Stomach (tissue), 8 donors: ENCODE measurements at regions not wholly inside any gene's neighbourhood (a gene's known extent, or its start where the extent isn't known, plus 50 kb on each side); places are given as distances from the start of the nearest gene placed in this dataset.

Experiments used
- DNase-seq, 2 donors: peaks; one replicate each; pipeline versions ENCODE4 v3.0.0 to v3.0.0-alpha.2; 2013 to 2019
- H3K27ac ChIP-seq, 5 donors: fragments of 200-600 bp in 4 of 5; sonication (generic) in 4 of 5; one replicate each; pipeline ENCODE4 v1.5.1; 2013 to 2019; ENCODE audit warnings: mild to moderate bottlenecking in 1 of 5, moderate library complexity in 1 of 5
- H3K27me3 ChIP-seq, 3 donors: fragments of 200-600 bp; sonication (generic); one replicate each; pipeline ENCODE4 v1.5.1; 2017 to 2019; ENCODE audit warnings: mixed run types in 1 of 3
- H3K36me3 ChIP-seq, 4 donors: fragments of 200-600 bp; sonication (generic); 1 replicate in 3 of 4; 2 replicates in 1 of 4; pipeline ENCODE4 v1.5.1; 2016 to 2019
- H3K4me1 ChIP-seq, 4 donors: fragments of 200-600 bp; sonication (generic); one replicate each; pipeline ENCODE4 v1.5.1; 2016 to 2019
- H3K4me3 ChIP-seq, 4 donors: fragments of 200-600 bp; sonication (generic) in 3 of 4; one replicate each; pipeline ENCODE4 v1.5.1; 2016 to 2019; ENCODE audit warnings: mild to moderate bottlenecking in 1 of 4
- H3K9me3 ChIP-seq, 4 donors: fragments of 200-600 bp; sonication (generic); one replicate each; pipeline ENCODE4 v1.5.1; 2016 to 2019
- CTCF ChIP-seq, 7 experiments: fragments of 450-650 bp in 4 of 7; fragments of 200-600 bp in 3 of 7; sonication (generic) in 3 of 7; IDR thresholded peaks; one replicate each; pipeline ENCODE4 v1.5.1; 2016 to 2019; ENCODE audit warnings: antibody characterized with exemption in 7 of 7, control low read depth in 2 of 7, mild to moderate bottlenecking in 1 of 7
- EP300 ChIP-seq: sonication (generic); formaldehyde crosslinking; IDR thresholded peaks from one replicate; pipeline ENCODE4 v1.6.1; 2017; ENCODE audit warnings: antibody characterized with exemption
- POLR2A ChIP-seq, 4 donors: fragments of 450-650 bp; IDR thresholded peaks; one replicate each; pipeline ENCODE4 v1.6.1; 2016; ENCODE audit warnings: antibody characterized with exemption in 4 of 4, control low read depth in 2 of 4, mild to moderate bottlenecking in 1 of 4, moderate library complexity in 1 of 4
- POLR2AphosphoS5 ChIP-seq, 3 donors: sonication (generic); formaldehyde crosslinking; IDR thresholded peaks; one replicate each; pipeline ENCODE4 v1.6.1; 2016; ENCODE audit warnings: antibody characterized with exemption in 3 of 3
- WGBS, 5 donors: extraction: QIAGEN DNeasy Blood & Tissue Kit in 3 of 5; methylation state at CpG; one replicate each; pipeline versions ENCODE4 v1.1.5 to v1.1.7; 2013 to 2018; 5-methylcytosine and 5-hydroxymethylcytosine counted together
- intact Hi-C: fragments of 100-400 bp; cut with DNase I; formaldehyde crosslinking; loops from one replicate; pipeline ENCODE4 v1.15.1; 2023; ENCODE audit warnings: low total_unique reads
- donor health status: healthy with polysubstance abuse.
- donor health status: Bipolar disorder and iron deficiency.
- donor health status: healthy.

- H3K9me3 ChIP-seq: no peaks in the 10 kb centered on the region
- H3K4me3 ChIP-seq: no peak overlapping the region
- 91 to 95% (median 93%) methylated on average over 16 of the region's 16 CpGs; no CpG with 5 or more reads in 2 of the 5 donors for WGBS, 5 donors
- TF ChIP-seq CTCF (IDR thresholded peaks at IDR 0.05) (no peak), EP300 (no peak)
- H3K36me3 ChIP-seq: no peaks in the 10 kb centered on the region
- H3K27ac ChIP-seq: no peak overlapping the region
- H3K4me1 ChIP-seq: no peaks in the 10 kb centered on the region
- H3K27me3 ChIP-seq: no peaks in the 10 kb centered on the region
- DNase-seq: no peak
- intact Hi-C loops: no loop called here
Measured at GRCh38 chrY:7417946-7418345, 506.4 kb upstream of the AMELY start.

DNA sequence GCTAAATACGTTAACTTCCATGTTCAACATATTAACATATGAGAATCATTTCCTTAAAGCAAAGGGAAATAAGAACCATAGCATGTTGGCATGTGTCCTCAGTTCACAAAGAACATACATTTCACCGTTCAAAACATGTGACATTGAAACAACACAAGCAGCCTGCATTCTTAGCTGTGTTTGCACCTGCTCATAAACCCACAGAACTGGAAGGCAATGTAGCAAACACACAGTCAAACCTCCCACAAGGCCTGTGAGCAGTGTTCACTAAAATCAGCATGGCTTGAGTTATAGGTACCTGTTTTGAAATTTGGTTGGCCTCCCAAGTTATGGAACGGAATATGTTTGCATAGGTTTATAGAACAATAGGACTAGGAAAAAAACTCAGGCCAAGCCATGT is 504.9 kb upstream of the AMELY start:
- WGBS, 5 donors: 83 to 89% (median 87%) methylated on average over 3 of the region's 3 CpGs; no CpG with 5 or more reads in 2 of the 5 donors
- H3K36me3 ChIP-seq: no peaks in the 10 kb centered on the region
- H3K4me3 ChIP-seq: no peak overlapping the region
- H3K4me1 ChIP-seq: no peaks in the 10 kb centered on the region
- no peak for DNase-seq
- no peak for TF ChIP-seq EP300
- TF ChIP-seq POLR2AphosphoS5 (IDR thresholded peaks at IDR 0.05): no peak
- H3K27me3 ChIP-seq: no peaks in the 10 kb centered on the region
- no peaks in the 10 kb centered on the region for H3K9me3 ChIP-seq
- no peak overlapping the region for H3K27ac ChIP-seq
- intact Hi-C loops: no loop called here

DNA sequence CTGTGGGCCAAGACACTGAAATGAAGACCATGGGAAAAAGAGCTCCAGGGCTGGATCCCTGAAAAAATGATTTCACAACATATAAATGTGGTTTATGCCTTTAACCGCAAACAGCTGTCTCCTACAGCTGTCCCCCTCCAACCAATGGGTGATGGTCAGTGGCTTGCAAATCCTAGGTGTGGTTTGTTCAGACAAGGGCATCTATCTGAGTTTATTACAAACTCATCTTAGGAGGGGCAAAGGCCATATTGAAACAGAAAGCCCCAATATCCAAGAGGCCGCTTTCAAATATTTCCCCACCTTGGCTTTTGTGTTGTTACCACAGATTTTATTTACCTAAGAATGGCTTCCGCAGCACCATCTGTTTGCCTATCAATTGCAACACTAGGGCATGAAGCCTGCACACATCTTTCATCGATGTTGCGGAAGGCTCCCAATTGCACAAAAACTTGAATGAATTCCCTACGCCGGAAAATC is 503.6 kb upstream of the AMELY start:
- no peak for TF ChIP-seq EP300
- no peak for TF ChIP-seq POLR2AphosphoS5 (IDR thresholded peaks at IDR 0.05)
- no peak for TF ChIP-seq CTCF (IDR thresholded peaks at IDR 0.05)
- TF ChIP-seq POLR2A (IDR thresholded peaks at IDR 0.05): no peak
- intact Hi-C loops: no loop called here
- Histone ChIP-seq H3K27me3 (no peaks in the 10 kb centered on the region), H3K4me3 (no peak overlapping the region), H3K4me1 (no peaks in the 10 kb centered on the region), H3K9me3 (no peaks in the 10 kb centered on the region), H3K27ac (no peak overlapping the region), H3K36me3 (no peaks in the 10 kb centered on the region)
- DNase-seq: no peak
- WGBS, 5 donors: 75 to 94% (median 77%) methylated on average over 6 to 7 of the region's 7 CpGs; no CpG with 5 or more reads in 2 of the 5 donors

DNA sequence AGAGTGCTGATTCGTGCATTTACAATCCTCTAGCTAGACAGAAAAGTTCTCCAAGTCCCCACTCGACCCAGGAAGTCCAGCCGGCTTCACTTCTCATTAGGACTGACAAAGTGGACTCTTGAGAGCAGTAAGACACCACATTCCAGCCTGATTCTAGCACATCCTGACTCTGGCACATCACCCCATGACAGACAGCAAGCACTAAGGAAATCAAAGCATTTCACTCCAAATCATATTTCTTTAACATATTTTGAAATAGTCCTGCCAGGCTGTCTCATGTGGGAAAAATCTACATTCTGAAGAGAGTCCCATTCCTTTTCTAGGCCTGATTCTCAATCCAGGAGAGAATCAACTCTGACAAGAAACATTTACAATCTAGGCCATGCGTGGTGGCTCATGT is 478.5 kb upstream of the AMELY start:
- intact Hi-C loops: no loop called here
- WGBS, 5 donors: 96 to 99% (median 96%) methylated on average over 4 of the region's 4 CpGs; no CpG with 5 or more reads in 2 of the 5 donors
- TF ChIP-seq CTCF (IDR thresholded peaks at IDR 0.05): no peak
- TF ChIP-seq POLR2AphosphoS5 (IDR thresholded peaks at IDR 0.05): no peak
- no peak for TF ChIP-seq EP300
- Histone ChIP-seq H3K4me3 (no peak overlapping the region), H3K27me3 (no peaks in the 10 kb centered on the region), H3K9me3 (peaks cover 0 to 44% (median 0%) of the 10 kb centered on the region in 4 donors), H3K27ac (no peak overlapping the region), H3K36me3 (no peaks in the 10 kb centered on the region), H3K4me1 (no peaks in the 10 kb centered on the region)
- no peak for DNase-seq

GRCh38 chrY:7382988-7383387 is 471.4 kb upstream of the AMELY start:
- no peaks in the 10 kb centered on the region for H3K4me1 ChIP-seq
- DNase-seq: no peak
- WGBS, 5 donors: 36 to 54% (median 46%) methylated on average over 6 of the region's 6 CpGs; no CpG with 5 or more reads in 2 of the 5 donors
- no peaks in the 10 kb centered on the region for H3K27me3 ChIP-seq
- no peak overlapping the region for H3K4me3 ChIP-seq
- H3K9me3 ChIP-seq: no peaks in the 10 kb centered on the region
- peaks cover 0 to 7% (median 0%) of the 10 kb centered on the region in 4 donors for H3K36me3 ChIP-seq
- intact Hi-C loops: no loop called here
- TF ChIP-seq EP300 (no peak), CTCF (IDR thresholded peaks at IDR 0.05) (no peak), POLR2A (IDR thresholded peaks at IDR 0.05) (no peak), POLR2AphosphoS5 (IDR thresholded peaks at IDR 0.05) (no peak)
- no peak overlapping the region for H3K27ac ChIP-seq
